PC-9 (cell line): ENCODE measurements at regions not wholly inside any gene's neighbourhood (a gene's known extent, or its start where the extent isn't known, plus 50 kb on each side); places are given as distances from the start of the nearest gene placed in this dataset.

Experiments used
- BruUV-seq: library from RNA; stranded (reverse); fragments of 400-500 nt; replicated peaks from 2 replicates; lab custom pipeline; 2021; lab: Mats Ljungman, UMichigan
- CTCF ChIA-PET: fragments of 300-600 bp; sonication (Branson Sonifier 250); formaldehyde crosslinking; loops from one replicate; lab custom pipeline; 2022; ENCODE audit warnings: antibody characterized with exemption; lab: Charles Lee
- POLR2A ChIA-PET: fragments of 300-600 bp; sonication (Branson Sonifier 250); formaldehyde crosslinking; loops from one replicate; lab custom pipeline; 2022; ENCODE audit warnings: antibody characterized with exemption; ENCODE audit not compliant: unreplicated experiment; lab: Charles Lee
- DNase-seq, 2 experiments: peaks; one replicate each; pipeline versions ENCODE4 v3.0.0 to v3.0.0-alpha.2; 2015 to 2022; ENCODE audit warnings: mixed read lengths in 1 of 2
- H2AFZ ChIP-seq: fragments of 200-600 bp; sonication (generic); 2 replicates; pipeline ENCODE4 v1.8.1; 2017; ENCODE audit warnings: antibody characterized with exemption
- H3F3A ChIP-seq: fragments of 200-600 bp; sonication (generic); 2 replicates; pipeline ENCODE4 v1.8.1; 2017; ENCODE audit warnings: antibody characterized with exemption, mild to moderate bottlenecking, low read depth; ENCODE audit not compliant: insufficient read depth
- H3K27ac ChIP-seq: fragments of 200-600 bp; sonication (generic); 2 replicates; pipeline ENCODE4 v1.6.1; 2016; ENCODE audit warnings: mixed run types
- H3K27me3 ChIP-seq: fragments of 200-600 bp; sonication (generic); 2 replicates; pipeline ENCODE4 v1.6.1; 2016; ENCODE audit warnings: low read depth, mixed run types; ENCODE audit not compliant: insufficient read depth
- H3K36me3 ChIP-seq: fragments of 200-600 bp; sonication (generic); 2 replicates; pipeline ENCODE4 v1.6.1; 2016; ENCODE audit warnings: low read depth, mixed run types
- H3K4me1 ChIP-seq: fragments of 200-600 bp; sonication (generic); replicated peaks from 2 replicates; pipeline ENCODE4 v1.6.1; 2016; ENCODE audit warnings: mixed run types; ENCODE audit not compliant: insufficient read depth
- H3K4me2 ChIP-seq: fragments of 200-600 bp; sonication (generic); 2 replicates; pipeline ENCODE4 v1.6.1; 2017; ENCODE audit warnings: mixed run types
- H3K4me3 ChIP-seq: fragments of 200-600 bp; sonication (generic); 2 replicates; pipeline ENCODE4 v1.6.1; 2016; ENCODE audit warnings: mixed run types
- H3K79me2 ChIP-seq: fragments of 200-600 bp; sonication (generic); 2 replicates; pipeline ENCODE4 v1.6.1; 2017; ENCODE audit warnings: low read depth, mixed run types
- H3K9me2 ChIP-seq: fragments of 200-600 bp; sonication (generic); 2 replicates; pipeline ENCODE4 v1.8.1; 2017; ENCODE audit warnings: mild to moderate bottlenecking; ENCODE audit not compliant: insufficient read depth
- H3K9me3 ChIP-seq: fragments of 200-600 bp; sonication (generic); 2 replicates; pipeline ENCODE4 v1.8.1; 2016; ENCODE audit warnings: low read depth; ENCODE audit not compliant: insufficient read depth
- H4K20me1 ChIP-seq: fragments of 200-600 bp; sonication (generic); 2 replicates; pipeline ENCODE4 v1.8.1; 2017; ENCODE audit not compliant: insufficient read depth
- EZH2 ChIP-seq: fragments of 200-600 bp; sonication (generic); IDR thresholded peaks from 2 replicates; pipeline ENCODE4 v1.8.0; 2017; ENCODE audit warnings: antibody characterized with exemption, low read depth
- intact Hi-C: fragments of 100-400 bp; cut with micrococcal nuclease; formaldehyde crosslinking; loops from one replicate; pipeline ENCODE4 v1.10.0; 2022; ENCODE audit not compliant: unreplicated experiment
- TF ChIP-seq, protein P1 (sequence below): fragments of 200-600 bp; sonication (generic); conservative IDR thresholded peaks from 2 replicates; pipeline ENCODE4 v1.6.1; 2017; ENCODE audit warnings: mixed run types, antibody characterized with exemption, mild to moderate bottlenecking, moderate library complexity

GRCh38 chr18:60021556-60021955, 121.8 kb downstream of the PMAIP1 start:
- Histone ChIP-seq H3K27ac (no peak overlapping the region), H4K20me1 (no peaks in the 10 kb centered on the region), H3K36me3 (no peaks in the 10 kb centered on the region), H3F3A (no peaks in the 10 kb centered on the region), H3K27me3 (no peaks in the 10 kb centered on the region), H3K4me1 (no peaks in the 10 kb centered on the region), H3K79me2 (no peaks in the 10 kb centered on the region), H3K9me2 (no peaks in the 10 kb centered on the region), H3K4me2 (no peak overlapping the region), H3K9me3 (no peaks in the 10 kb centered on the region), H2AFZ (no peak overlapping the region), H3K4me3 (no peak overlapping the region)
- TF ChIP-seq, protein P1, sequence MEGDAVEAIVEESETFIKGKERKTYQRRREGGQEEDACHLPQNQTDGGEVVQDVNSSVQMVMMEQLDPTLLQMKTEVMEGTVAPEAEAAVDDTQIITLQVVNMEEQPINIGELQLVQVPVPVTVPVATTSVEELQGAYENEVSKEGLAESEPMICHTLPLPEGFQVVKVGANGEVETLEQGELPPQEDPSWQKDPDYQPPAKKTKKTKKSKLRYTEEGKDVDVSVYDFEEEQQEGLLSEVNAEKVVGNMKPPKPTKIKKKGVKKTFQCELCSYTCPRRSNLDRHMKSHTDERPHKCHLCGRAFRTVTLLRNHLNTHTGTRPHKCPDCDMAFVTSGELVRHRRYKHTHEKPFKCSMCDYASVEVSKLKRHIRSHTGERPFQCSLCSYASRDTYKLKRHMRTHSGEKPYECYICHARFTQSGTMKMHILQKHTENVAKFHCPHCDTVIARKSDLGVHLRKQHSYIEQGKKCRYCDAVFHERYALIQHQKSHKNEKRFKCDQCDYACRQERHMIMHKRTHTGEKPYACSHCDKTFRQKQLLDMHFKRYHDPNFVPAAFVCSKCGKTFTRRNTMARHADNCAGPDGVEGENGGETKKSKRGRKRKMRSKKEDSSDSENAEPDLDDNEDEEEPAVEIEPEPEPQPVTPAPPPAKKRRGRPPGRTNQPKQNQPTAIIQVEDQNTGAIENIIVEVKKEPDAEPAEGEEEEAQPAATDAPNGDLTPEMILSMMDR = no peak
- no peak for TF ChIP-seq EZH2
- no peak for DNase-seq
- ChIA-PET POLR2A (no interaction called here), CTCF (no interaction called here)
- intact Hi-C loops = no loop called here
- BruUV-seq = no TSS peak

- POLR2A ChIA-PET = interaction anchor here (0.6 kb wide), 1 partner anchor 14 kb away, joined by 4 read pairs; no protein-coding TSS in a partner anchor
These were observed 120.5 kb downstream of the PMAIP1 start for GRCh38 chr18:60020107-60020925.

DNA sequence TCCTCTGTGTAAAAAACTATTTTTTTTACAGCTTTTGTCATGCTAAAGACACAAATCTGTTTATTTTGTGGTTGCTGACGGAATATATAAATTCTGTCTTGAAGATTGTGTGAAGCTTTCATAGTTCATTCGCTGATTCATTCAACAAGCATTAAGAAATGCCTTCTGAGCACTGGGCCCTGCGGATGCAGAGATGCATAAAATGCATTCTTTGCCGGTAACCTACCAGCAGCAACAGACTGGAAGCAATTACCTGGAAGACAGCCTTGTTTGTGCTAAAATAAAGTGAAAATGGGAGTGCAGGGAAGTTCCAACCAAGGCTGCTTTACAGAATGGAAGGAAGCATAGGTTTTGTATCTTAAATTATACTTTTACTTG, 119.7 kb downstream of the PMAIP1 start:
- BruUV-seq = no TSS peak
- no peaks in the 10 kb centered on the region for H3K27me3 ChIP-seq
- H3K36me3 ChIP-seq = no peaks in the 10 kb centered on the region
- no peaks in the 10 kb centered on the region for H3K4me1 ChIP-seq
- H3K9me2 ChIP-seq = no peaks in the 10 kb centered on the region
- peak in 1 of 2 experiments; percentile 54 for DNase-seq
- H2AFZ ChIP-seq = no peak overlapping the region
- H3K9me3 ChIP-seq = no peaks in the 10 kb centered on the region
- H4K20me1 ChIP-seq = no peaks in the 10 kb centered on the region
- no peak overlapping the region for H3K4me2 ChIP-seq
- H3K4me3 ChIP-seq = no peak overlapping the region
- H3K79me2 ChIP-seq = no peaks in the 10 kb centered on the region
- no peaks in the 10 kb centered on the region for H3F3A ChIP-seq
- intact Hi-C loops = no loop called here
- ChIA-PET CTCF (no interaction called here), POLR2A (no interaction called here)
- H3K27ac ChIP-seq = no peak overlapping the region
- TF ChIP-seq EZH2 = no peak
- TF ChIP-seq, protein P1 = no peak

More at GRCh38 chr18:60020107-60020925, 120.5 kb downstream of the PMAIP1 start:
- Histone ChIP-seq H3K27me3 (no peaks in the 10 kb centered on the region), H3K4me2 (no peak overlapping the region), H3K9me2 (no peaks in the 10 kb centered on the region), H3K4me3 (no peak overlapping the region), H3F3A (no peaks in the 10 kb centered on the region), H3K4me1 (no peaks in the 10 kb centered on the region), H3K79me2 (no peaks in the 10 kb centered on the region), H4K20me1 (no peaks in the 10 kb centered on the region), H3K27ac (no peak overlapping the region), H2AFZ (no peak overlapping the region), H3K9me3 (no peaks in the 10 kb centered on the region), H3K36me3 (no peaks in the 10 kb centered on the region)
- no peak for DNase-seq
- CTCF ChIA-PET = no interaction called here
- BruUV-seq = no TSS peak
- TF ChIP-seq, protein P1 = no peak
- TF ChIP-seq EZH2 = no peak
- intact Hi-C loops = no loop called here
